Smooth muscle cell (in vitro differentiated cells): ENCODE measurements at regions not wholly inside any gene's neighbourhood (a gene's known extent, or its start where the extent isn't known, plus 50 kb on each side); places are given as distances from the start of the nearest gene placed in this dataset.

Experiments
- DNase-seq: peaks from one replicate; lab custom pipeline; 2025; ENCODE audit not compliant: unreplicated experiment; lab: John Stamatoyannopoulos, UW
- H2AFZ ChIP-seq: fragments of 200-600 bp; sonication (generic); 2 replicates; pipeline ENCODE4 v1.6.0; 2016; ENCODE audit warnings: antibody characterized with exemption, low read depth, mild to moderate bottlenecking
- H3F3A ChIP-seq: fragments of 200-600 bp; sonication (generic); 2 replicates; pipeline ENCODE4 v1.6.0; 2017; ENCODE audit warnings: antibody characterized with exemption, low read depth
- H3K27ac ChIP-seq: fragments of 200-600 bp; sonication (generic); 2 replicates; pipeline ENCODE4 v1.5.1; 2016; ENCODE audit warnings: low read depth, mild to moderate bottlenecking
- H3K27me3 ChIP-seq: fragments of 200-600 bp; sonication (generic); 2 replicates; pipeline ENCODE4 v1.6.1; 2016; ENCODE audit warnings: low read depth, mild to moderate bottlenecking
- H3K36me3 ChIP-seq: fragments of 200-600 bp; sonication (generic); 2 replicates; pipeline ENCODE4 v1.5.1; 2016; ENCODE audit warnings: low read depth
- H3K4me1 ChIP-seq: fragments of 200-600 bp; sonication (generic); 2 replicates; pipeline ENCODE4 v1.5.1; 2016; ENCODE audit warnings: low read depth
- H3K4me2 ChIP-seq: fragments of 200-600 bp; sonication (generic); 2 replicates; pipeline ENCODE4 v1.6.0; 2016; ENCODE audit warnings: mild to moderate bottlenecking
- H3K4me3 ChIP-seq: fragments of 200-600 bp; sonication (generic); 2 replicates; pipeline ENCODE4 v1.5.1; 2016; ENCODE audit warnings: mild to moderate bottlenecking
- H3K79me2 ChIP-seq: fragments of 200-600 bp; sonication (generic); 2 replicates; pipeline ENCODE4 v1.6.0; 2016; ENCODE audit warnings: low read depth, mild to moderate bottlenecking
- H3K9ac ChIP-seq: fragments of 200-600 bp; sonication (generic); 2 replicates; pipeline ENCODE4 v1.6.0; 2016; ENCODE audit warnings: low read depth
- H3K9me3 ChIP-seq: fragments of 200-600 bp; sonication (generic); replicated peaks from 2 replicates; pipeline ENCODE4 v1.5.1; 2016; ENCODE audit warnings: low read depth
- H4K20me1 ChIP-seq: fragments of 200-600 bp; sonication (generic); 2 replicates; pipeline ENCODE4 v1.6.0; 2016; ENCODE audit warnings: low read depth
- CTCF ChIP-seq: fragments of 200-600 bp; sonication (generic); IDR thresholded peaks from 2 replicates; pipeline ENCODE4 v1.5.1; 2017; ENCODE audit warnings: borderline replicate concordance, mild to moderate bottlenecking, antibody characterized with exemption; ENCODE audit not compliant: insufficient read depth, poor library complexity, severe bottlenecking
- WGBS: methylation state at CpG from one replicate; pipeline ENCODE4 v1.1.7; 2016; ENCODE audit warnings: low lambda C conversion rate; 5-methylcytosine and 5-hydroxymethylcytosine counted together

GRCh38 chr15:39021341-39021740 is 456.7 kb upstream of the RASGRP1 start:
- Histone ChIP-seq H3K4me1 (peaks cover 11% of the 10 kb centered on the region), H3K27ac (no peak overlapping the region), H4K20me1 (no peaks in the 10 kb centered on the region), H3K36me3 (no peaks in the 10 kb centered on the region), H3F3A (no peaks in the 10 kb centered on the region), H3K9ac (no peak overlapping the region), H3K9me3 (no peaks in the 10 kb centered on the region), H3K4me3 (no peak overlapping the region), H2AFZ (no peak overlapping the region), H3K27me3 (no peaks in the 10 kb centered on the region), H3K79me2 (no peaks in the 10 kb centered on the region), H3K4me2 (no peak overlapping the region)
- TF ChIP-seq CTCF, result no peak
- WGBS, result 92% methylated on average over 2 of the region's 2 CpGs
- no peak for DNase-seq

- Histone ChIP-seq H2AFZ (no peak overlapping the region), H3K36me3 (no peaks in the 10 kb centered on the region), H3K27ac (no peak overlapping the region), H3K4me1 (no peaks in the 10 kb centered on the region), H3K27me3 (no peaks in the 10 kb centered on the region), H3K4me2 (no peak overlapping the region), H3K4me3 (no peak overlapping the region), H3K79me2 (no peaks in the 10 kb centered on the region), H4K20me1 (no peaks in the 10 kb centered on the region), H3K9ac (no peak overlapping the region), H3F3A (no peaks in the 10 kb centered on the region), H3K9me3 (no peaks in the 10 kb centered on the region)
- DNase-seq, result no peak
- no peak for TF ChIP-seq CTCF
- 93% methylated on average over 4 of the region's 4 CpGs for WGBS
Observed at GRCh38 chr15:39022532-39023305, 458.1 kb upstream of the RASGRP1 start.

GRCh38 chr15:39025321-39025720 is 460.7 kb upstream of the RASGRP1 start:
- peak overlapping the region; percentile 0 for H2AFZ ChIP-seq
- no peaks in the 10 kb centered on the region for H3F3A ChIP-seq
- DNase-seq, result no peak
- no peaks in the 10 kb centered on the region for H3K9me3 ChIP-seq
- H3K36me3 ChIP-seq, result no peaks in the 10 kb centered on the region
- TF ChIP-seq CTCF, result no peak
- H4K20me1 ChIP-seq, result no peaks in the 10 kb centered on the region
- no peaks in the 10 kb centered on the region for H3K27me3 ChIP-seq
- no peak overlapping the region for H3K27ac ChIP-seq
- no peaks in the 10 kb centered on the region for H3K79me2 ChIP-seq
- H3K4me2 ChIP-seq, result no peak overlapping the region
- H3K9ac ChIP-seq, result no peak overlapping the region
- no peaks in the 10 kb centered on the region for H3K4me1 ChIP-seq
- no peak overlapping the region for H3K4me3 ChIP-seq
- WGBS, result 55% methylated on average over 4 of the region's 4 CpGs

- Histone ChIP-seq H3K79me2 (no peaks in the 10 kb centered on the region), H3K4me2 (no peak overlapping the region), H3K4me1 (no peaks in the 10 kb centered on the region), H3K4me3 (no peak overlapping the region), H3K36me3 (no peaks in the 10 kb centered on the region), H3K27ac (no peak overlapping the region), H3K9ac (no peak overlapping the region), H4K20me1 (no peaks in the 10 kb centered on the region), H3F3A (no peaks in the 10 kb centered on the region), H2AFZ (no peak overlapping the region), H3K9me3 (no peaks in the 10 kb centered on the region), H3K27me3 (no peaks in the 10 kb centered on the region)
- 83% methylated on average over 1 of the region's 1 CpG for WGBS
- no peak for DNase-seq
- no peak for TF ChIP-seq CTCF
Observed at GRCh38 chr15:39025881-39026280, 461.3 kb upstream of the RASGRP1 start.
